ENCODE measurements at regions not wholly inside any gene's neighbourhood (a gene's known extent, or its start where the extent isn't known, plus 50 kb on each side); places are given as distances from the start of the nearest gene placed in this dataset.

DNA sequence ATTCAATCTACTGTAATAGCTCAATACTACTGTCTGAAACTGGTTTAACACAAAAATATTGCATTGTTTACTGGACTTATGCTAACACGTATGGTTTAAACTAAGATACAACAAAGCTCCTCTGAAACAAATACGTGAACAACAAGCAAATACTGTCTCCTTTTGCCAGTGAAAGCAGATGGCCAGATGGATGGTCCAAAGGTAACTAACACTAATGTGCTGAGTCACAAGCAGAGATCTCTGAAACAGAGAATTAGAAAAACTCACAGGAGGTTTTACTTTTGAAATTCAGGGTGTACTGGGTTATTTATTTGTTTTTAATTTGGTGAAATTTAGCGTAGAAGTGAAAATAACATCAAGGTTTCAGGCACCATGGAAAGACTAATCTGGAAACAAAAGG, 124.3 kb upstream of the SOX4 start:
- DNase-seq, result no peak
- TF ChIP-seq CTCF (IDR thresholded peaks at IDR 0.05; ENCODE audit: partially characterized antibody, unreplicated experiment), result no peak
- Mint-ChIP-seq H3K27me3 (ENCODE audit: unreplicated experiment) (peaks cover 4% of the 10 kb centered on the region), H3K9me3 (ENCODE audit: unreplicated experiment) (peaks cover 3% of the 10 kb centered on the region), H3K36me3 (ENCODE audit: unreplicated experiment) (no peaks in the 10 kb centered on the region), H3K27ac (ENCODE audit: unreplicated experiment) (peak overlapping the region; percentile 56), H3K4me3 (ENCODE audit: unreplicated experiment) (no peak overlapping the region), H3K4me1 (ENCODE audit: low read depth, unreplicated experiment) (peaks cover 14% of the 10 kb centered on the region)

GRCh38 chr6:21476112-21476511, 117.4 kb upstream of the SOX4 start:
- Mint-ChIP-seq H3K4me3 (ENCODE audit: unreplicated experiment) (no peak overlapping the region), H3K9me3 (ENCODE audit: unreplicated experiment) (no peaks in the 10 kb centered on the region), H3K27ac (ENCODE audit: unreplicated experiment) (no peak overlapping the region), H3K4me1 (ENCODE audit: low read depth, unreplicated experiment) (peaks cover 8% of the 10 kb centered on the region), H3K27me3 (ENCODE audit: unreplicated experiment) (no peaks in the 10 kb centered on the region), H3K36me3 (ENCODE audit: unreplicated experiment) (no peaks in the 10 kb centered on the region)
- DNase-seq, result no peak
- TF ChIP-seq CTCF (IDR thresholded peaks at IDR 0.05; ENCODE audit: partially characterized antibody, unreplicated experiment), result no peak

DNA sequence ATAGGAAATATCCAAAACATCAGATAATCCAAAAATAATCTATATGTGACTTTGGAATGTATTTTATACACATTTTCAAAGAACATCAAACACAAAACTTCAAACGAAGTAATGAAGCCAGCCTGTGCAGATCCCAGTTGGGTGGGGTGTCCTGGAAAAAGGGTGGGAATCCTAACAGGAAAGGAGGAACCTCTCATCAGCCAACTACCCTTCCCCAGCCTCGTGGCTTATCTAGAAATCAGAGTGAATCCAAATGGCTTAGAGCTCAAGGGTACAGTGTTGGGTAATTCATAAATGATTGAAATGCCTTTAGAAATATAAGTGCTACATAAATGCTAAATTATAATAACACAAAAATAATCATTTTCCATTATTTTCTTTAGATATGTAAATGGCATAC, 115.1 kb upstream of the SOX4 start:
- Mint-ChIP-seq H3K4me3 (ENCODE audit: unreplicated experiment) (no peak overlapping the region), H3K27me3 (ENCODE audit: unreplicated experiment) (no peaks in the 10 kb centered on the region), H3K9me3 (ENCODE audit: unreplicated experiment) (no peaks in the 10 kb centered on the region), H3K36me3 (ENCODE audit: unreplicated experiment) (no peaks in the 10 kb centered on the region), H3K4me1 (ENCODE audit: low read depth, unreplicated experiment) (peaks cover 8% of the 10 kb centered on the region), H3K27ac (ENCODE audit: unreplicated experiment) (no peak overlapping the region)
- no peak for TF ChIP-seq CTCF (IDR thresholded peaks at IDR 0.05; ENCODE audit: partially characterized antibody, unreplicated experiment)
- DNase-seq, result no peak

DNA sequence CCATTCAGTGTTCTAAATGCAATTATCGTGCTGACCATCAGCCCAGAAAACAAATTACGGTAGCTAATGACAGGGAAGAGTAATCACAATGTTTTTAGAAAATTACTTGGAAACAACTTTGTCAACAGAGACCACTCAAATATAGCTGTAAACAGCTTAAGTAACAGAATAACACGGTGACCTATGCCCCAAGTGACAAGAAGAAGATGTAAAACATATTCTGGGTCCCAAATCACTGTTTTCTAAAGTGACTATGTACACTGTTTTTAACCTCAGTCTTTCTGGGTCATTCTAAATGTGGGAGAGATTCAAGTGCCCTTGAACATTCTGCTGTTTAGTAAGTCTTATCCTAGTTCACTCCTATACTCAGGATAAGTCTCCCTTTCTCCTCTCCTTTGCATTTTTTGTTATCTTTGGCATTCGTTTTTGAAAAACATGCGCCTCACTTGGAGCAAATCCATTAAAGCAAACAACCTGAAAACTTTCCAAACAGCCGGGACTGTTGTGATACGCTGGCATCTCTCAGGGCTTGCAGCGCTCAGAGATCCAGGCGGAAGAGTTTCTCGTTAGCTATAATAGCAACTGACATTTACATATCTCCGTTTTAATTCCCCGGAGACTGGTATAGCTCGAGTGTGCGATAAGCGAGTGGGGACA, 114.5 kb upstream of the SOX4 start:
- Mint-ChIP-seq H3K9me3 (ENCODE audit: unreplicated experiment) (no peaks in the 10 kb centered on the region), H3K27ac (ENCODE audit: unreplicated experiment) (no peak overlapping the region), H3K27me3 (ENCODE audit: unreplicated experiment) (no peaks in the 10 kb centered on the region), H3K4me3 (ENCODE audit: unreplicated experiment) (no peak overlapping the region), H3K4me1 (ENCODE audit: low read depth, unreplicated experiment) (peaks cover 7% of the 10 kb centered on the region), H3K36me3 (ENCODE audit: unreplicated experiment) (no peaks in the 10 kb centered on the region)
- DNase-seq, result no peak
- no peak for TF ChIP-seq CTCF (IDR thresholded peaks at IDR 0.05; ENCODE audit: partially characterized antibody, unreplicated experiment)

DNA sequence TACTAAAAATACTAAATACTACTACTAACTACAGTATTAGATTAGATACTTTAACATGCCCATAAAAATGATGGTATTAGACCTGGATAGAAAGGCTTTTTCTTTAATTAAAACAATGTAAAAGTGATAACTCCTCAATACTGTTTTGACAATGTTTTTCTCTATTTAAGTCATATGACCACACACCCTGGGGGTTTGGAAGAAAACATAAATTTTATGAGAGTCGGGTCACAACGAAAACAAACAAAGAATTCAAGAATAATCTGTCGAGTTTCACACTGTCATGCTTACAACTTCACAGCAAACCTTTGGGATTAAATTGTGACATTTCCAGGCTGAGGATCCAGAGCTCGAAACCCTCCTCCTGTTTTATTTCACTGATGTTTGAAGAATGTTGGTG, 107.4 kb upstream of the SOX4 start:
- H3K9me3 Mint-ChIP-seq (ENCODE audit: unreplicated experiment), result no peaks in the 10 kb centered on the region
- no peaks in the 10 kb centered on the region for H3K27me3 Mint-ChIP-seq (ENCODE audit: unreplicated experiment)
- DNase-seq, result no peak
- H3K27ac Mint-ChIP-seq (ENCODE audit: unreplicated experiment), result no peak overlapping the region
- H3K4me1 Mint-ChIP-seq (ENCODE audit: low read depth, unreplicated experiment), result no peaks in the 10 kb centered on the region
- H3K36me3 Mint-ChIP-seq (ENCODE audit: unreplicated experiment), result no peaks in the 10 kb centered on the region
- no peak overlapping the region for H3K4me3 Mint-ChIP-seq (ENCODE audit: unreplicated experiment)
- no peak for TF ChIP-seq CTCF (IDR thresholded peaks at IDR 0.05; ENCODE audit: partially characterized antibody, unreplicated experiment)
